ENCODE measurements at regions not wholly inside any gene's neighbourhood (a gene's known extent, or its start where the extent isn't known, plus 50 kb on each side); places are given as distances from the start of the nearest gene placed in this dataset.

GRCh38 chr5:145237843-145238242 lies 597.3 kb downstream of the PRELID2 start:
- TF ChIP-seq POLR2A (IDR thresholded peaks at IDR 0.05; ENCODE audit: insufficient read depth in 1 of 2, low read depth in 2 of 2, low read length in 2 of 2), result no peak
- no peak for TF ChIP-seq JUN (CRISPR knock-in tag; IDR thresholded peaks at IDR 0.05)
- TF ChIP-seq ZFY (CRISPR knock-in tag; IDR thresholded peaks at IDR 0.05), result no peak
- TF ChIP-seq HNRNPL (IDR thresholded peaks at IDR 0.05; ENCODE audit: low read depth, low read length), result no peak
- no peak for TF ChIP-seq TAF1 (CRISPR knock-in tag; IDR thresholded peaks at IDR 0.05)
- no peak for TF ChIP-seq ZNF781 (CRISPR knock-in tag; IDR thresholded peaks at IDR 0.05; ENCODE audit: borderline replicate concordance, not compliant biosample characterization)
- TF ChIP-seq CHD4 (IDR thresholded peaks at IDR 0.05; ENCODE audit: borderline replicate concordance, low read length), result no peak
- TF ChIP-seq FIP1L1 (IDR thresholded peaks at IDR 0.05; ENCODE audit: borderline replicate concordance, insufficient read depth, low read depth, low read length), result no peak
- no peak for TF ChIP-seq EP300 (IDR thresholded peaks at IDR 0.05; ENCODE audit: low read depth in 2 of 2, low read length in 2 of 2)
- TF ChIP-seq EP300 (CRISPR knock-in tag; IDR thresholded peaks at IDR 0.05; ENCODE audit: borderline replicate concordance), result no peak
- TF ChIP-seq ZNF124 (CRISPR knock-in tag; IDR thresholded peaks at IDR 0.05), result no peak
- no peak for TF ChIP-seq SMAD1 (CRISPR knock-in tag; IDR thresholded peaks at IDR 0.05; ENCODE audit: borderline replicate concordance, low read depth)
- TF ChIP-seq SMYD3 (CRISPR knock-in tag; IDR thresholded peaks at IDR 0.05), result no peak

Measured in HepG2 (cell line).